SU-DHL-6 (cell line): ENCODE measurements at regions not wholly inside any gene's neighbourhood (a gene's known extent, or its start where the extent isn't known, plus 50 kb on each side); places are given as distances from the start of the nearest gene placed in this dataset.

Source experiments
- EZH2phosphoT487 ChIP-seq: fragments of 200-600 bp; sonication (generic), shearing (Covaris generic); conservative IDR thresholded peaks from 2 replicates; pipeline ENCODE4 v1.6.1; 2018; ENCODE audit warnings: mild to moderate bottlenecking, antibody characterized with exemption, low read length, moderate library complexity, mixed read lengths
- TF ChIP-seq, protein P1 (sequence below): fragments of 200-600 bp; sonication (generic); IDR thresholded peaks from one replicate; pipeline ENCODE4 v1.5.1; 2017; ENCODE audit warnings: antibody characterized with exemption, mild to moderate bottlenecking, low read length, moderate library complexity; ENCODE audit not compliant: insufficient read depth, poor library complexity, severe bottlenecking

DNA sequence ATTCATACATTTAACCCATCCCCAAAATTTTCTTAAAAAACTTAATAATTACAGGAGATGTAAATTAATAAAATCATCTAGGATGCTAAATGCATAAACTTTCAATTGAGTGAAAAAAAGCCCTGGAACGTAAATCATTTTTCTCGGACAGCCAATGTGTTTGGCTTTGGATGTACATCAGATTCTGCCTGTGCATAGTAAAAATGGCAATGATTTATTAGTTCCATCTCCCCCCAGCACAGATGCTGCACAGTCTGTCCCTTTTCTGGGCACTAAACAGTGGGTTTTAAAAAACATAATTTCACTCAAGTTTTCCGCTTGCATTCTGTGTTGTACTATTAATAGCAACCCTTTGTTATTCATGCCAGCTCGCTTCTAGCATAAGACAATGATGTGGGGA lies 147.7 kb downstream of the TM9SF2 start:
- TF ChIP-seq, protein P1, sequence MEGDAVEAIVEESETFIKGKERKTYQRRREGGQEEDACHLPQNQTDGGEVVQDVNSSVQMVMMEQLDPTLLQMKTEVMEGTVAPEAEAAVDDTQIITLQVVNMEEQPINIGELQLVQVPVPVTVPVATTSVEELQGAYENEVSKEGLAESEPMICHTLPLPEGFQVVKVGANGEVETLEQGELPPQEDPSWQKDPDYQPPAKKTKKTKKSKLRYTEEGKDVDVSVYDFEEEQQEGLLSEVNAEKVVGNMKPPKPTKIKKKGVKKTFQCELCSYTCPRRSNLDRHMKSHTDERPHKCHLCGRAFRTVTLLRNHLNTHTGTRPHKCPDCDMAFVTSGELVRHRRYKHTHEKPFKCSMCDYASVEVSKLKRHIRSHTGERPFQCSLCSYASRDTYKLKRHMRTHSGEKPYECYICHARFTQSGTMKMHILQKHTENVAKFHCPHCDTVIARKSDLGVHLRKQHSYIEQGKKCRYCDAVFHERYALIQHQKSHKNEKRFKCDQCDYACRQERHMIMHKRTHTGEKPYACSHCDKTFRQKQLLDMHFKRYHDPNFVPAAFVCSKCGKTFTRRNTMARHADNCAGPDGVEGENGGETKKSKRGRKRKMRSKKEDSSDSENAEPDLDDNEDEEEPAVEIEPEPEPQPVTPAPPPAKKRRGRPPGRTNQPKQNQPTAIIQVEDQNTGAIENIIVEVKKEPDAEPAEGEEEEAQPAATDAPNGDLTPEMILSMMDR, result no peak
- TF ChIP-seq EZH2phosphoT487, result no peak
